Stomach (tissue), 8 donors: ENCODE measurements at regions not wholly inside any gene's neighbourhood (a gene's known extent, or its start where the extent isn't known, plus 50 kb on each side); places are given as distances from the start of the nearest gene placed in this dataset.

ENCODE experiments used
- DNase-seq, 2 donors: peaks; one replicate each; pipeline versions ENCODE4 v3.0.0 to v3.0.0-alpha.2; 2013 to 2019
- H3K27ac ChIP-seq, 5 donors: fragments of 200-600 bp in 4 of 5; sonication (generic) in 4 of 5; one replicate each; pipeline ENCODE4 v1.5.1; 2013 to 2019; ENCODE audit warnings: mild to moderate bottlenecking in 1 of 5, moderate library complexity in 1 of 5
- H3K27me3 ChIP-seq, 3 donors: fragments of 200-600 bp; sonication (generic); one replicate each; pipeline ENCODE4 v1.5.1; 2017 to 2019; ENCODE audit warnings: mixed run types in 1 of 3
- H3K36me3 ChIP-seq, 4 donors: fragments of 200-600 bp; sonication (generic); 1 replicate in 3 of 4; 2 replicates in 1 of 4; pipeline ENCODE4 v1.5.1; 2016 to 2019
- H3K4me1 ChIP-seq, 4 donors: fragments of 200-600 bp; sonication (generic); one replicate each; pipeline ENCODE4 v1.5.1; 2016 to 2019
- H3K4me3 ChIP-seq, 4 donors: fragments of 200-600 bp; sonication (generic) in 3 of 4; one replicate each; pipeline ENCODE4 v1.5.1; 2016 to 2019; ENCODE audit warnings: mild to moderate bottlenecking in 1 of 4
- H3K9me3 ChIP-seq, 4 donors: fragments of 200-600 bp; sonication (generic); one replicate each; pipeline ENCODE4 v1.5.1; 2016 to 2019
- EP300 ChIP-seq: sonication (generic); formaldehyde crosslinking; IDR thresholded peaks from one replicate; pipeline ENCODE4 v1.6.1; 2017; ENCODE audit warnings: antibody characterized with exemption
- POLR2A ChIP-seq, 4 donors: fragments of 450-650 bp; IDR thresholded peaks; one replicate each; pipeline ENCODE4 v1.6.1; 2016; ENCODE audit warnings: antibody characterized with exemption in 4 of 4, control low read depth in 2 of 4, mild to moderate bottlenecking in 1 of 4, moderate library complexity in 1 of 4
- POLR2AphosphoS5 ChIP-seq, 3 donors: sonication (generic); formaldehyde crosslinking; IDR thresholded peaks; one replicate each; pipeline ENCODE4 v1.6.1; 2016; ENCODE audit warnings: antibody characterized with exemption in 3 of 3
- WGBS, 5 donors: extraction: QIAGEN DNeasy Blood & Tissue Kit in 3 of 5; methylation state at CpG; one replicate each; pipeline versions ENCODE4 v1.1.5 to v1.1.7; 2013 to 2018; 5-methylcytosine and 5-hydroxymethylcytosine counted together
- intact Hi-C: fragments of 100-400 bp; cut with DNase I; formaldehyde crosslinking; loops from one replicate; pipeline ENCODE4 v1.15.1; 2023; ENCODE audit warnings: low total_unique reads
- TF ChIP-seq, protein P1 (sequence below), 7 experiments: fragments of 450-650 bp in 4 of 7; fragments of 200-600 bp in 3 of 7; sonication (generic) in 3 of 7; IDR thresholded peaks; one replicate each; pipeline ENCODE4 v1.5.1; 2016 to 2019; ENCODE audit warnings: antibody characterized with exemption in 7 of 7, control low read depth in 2 of 7, mild to moderate bottlenecking in 1 of 7
- donor health status: healthy with polysubstance abuse.
- donor health status: Bipolar disorder and iron deficiency.
- donor health status: healthy.

DNA sequence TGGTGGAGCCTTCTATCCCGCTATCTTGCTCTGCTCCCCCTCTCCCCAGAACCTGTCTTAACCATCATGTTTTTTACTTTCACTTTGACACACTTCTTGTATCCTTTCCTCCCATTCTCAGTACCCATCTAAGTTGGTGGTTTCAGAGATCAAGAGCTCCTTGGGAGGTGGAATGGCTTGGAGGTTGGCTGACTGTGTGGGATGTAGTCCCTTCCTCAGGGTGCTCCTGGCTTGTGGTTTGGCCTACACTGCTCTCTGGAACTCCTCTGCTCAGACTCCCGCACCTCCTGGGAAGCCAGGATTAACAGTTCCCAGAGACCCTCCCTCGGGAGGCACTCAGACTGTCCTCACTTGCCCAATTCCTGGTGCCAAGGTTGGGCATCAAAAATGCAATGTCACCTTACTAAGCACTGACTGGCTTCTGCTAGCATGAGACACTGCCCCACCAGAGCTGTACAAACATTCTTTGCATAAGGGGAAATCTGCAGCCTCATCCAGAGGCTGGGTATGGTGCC lies 93.1 kb upstream of the NAMPT start:
- WGBS, 5 donors: 77 to 92% (median 86%) methylated on average over 3 of the region's 3 CpGs
- H3K4me1 ChIP-seq: peaks cover 0 to 6% (median 0%) of the 10 kb centered on the region in 4 donors
- no peaks in the 10 kb centered on the region for H3K36me3 ChIP-seq
- no peak for DNase-seq
- no peaks in the 10 kb centered on the region for H3K9me3 ChIP-seq
- TF ChIP-seq POLR2A (IDR thresholded peaks at IDR 0.05): no peak
- TF ChIP-seq, protein P1, sequence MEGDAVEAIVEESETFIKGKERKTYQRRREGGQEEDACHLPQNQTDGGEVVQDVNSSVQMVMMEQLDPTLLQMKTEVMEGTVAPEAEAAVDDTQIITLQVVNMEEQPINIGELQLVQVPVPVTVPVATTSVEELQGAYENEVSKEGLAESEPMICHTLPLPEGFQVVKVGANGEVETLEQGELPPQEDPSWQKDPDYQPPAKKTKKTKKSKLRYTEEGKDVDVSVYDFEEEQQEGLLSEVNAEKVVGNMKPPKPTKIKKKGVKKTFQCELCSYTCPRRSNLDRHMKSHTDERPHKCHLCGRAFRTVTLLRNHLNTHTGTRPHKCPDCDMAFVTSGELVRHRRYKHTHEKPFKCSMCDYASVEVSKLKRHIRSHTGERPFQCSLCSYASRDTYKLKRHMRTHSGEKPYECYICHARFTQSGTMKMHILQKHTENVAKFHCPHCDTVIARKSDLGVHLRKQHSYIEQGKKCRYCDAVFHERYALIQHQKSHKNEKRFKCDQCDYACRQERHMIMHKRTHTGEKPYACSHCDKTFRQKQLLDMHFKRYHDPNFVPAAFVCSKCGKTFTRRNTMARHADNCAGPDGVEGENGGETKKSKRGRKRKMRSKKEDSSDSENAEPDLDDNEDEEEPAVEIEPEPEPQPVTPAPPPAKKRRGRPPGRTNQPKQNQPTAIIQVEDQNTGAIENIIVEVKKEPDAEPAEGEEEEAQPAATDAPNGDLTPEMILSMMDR (IDR thresholded peaks at IDR 0.05): no peak
- TF ChIP-seq POLR2AphosphoS5 (IDR thresholded peaks at IDR 0.05): no peak
- no peak for TF ChIP-seq EP300
- no peaks in the 10 kb centered on the region for H3K27me3 ChIP-seq
- no peak overlapping the region for H3K4me3 ChIP-seq
- intact Hi-C loops: no loop called here
- H3K27ac ChIP-seq: no peak overlapping the region

DNA sequence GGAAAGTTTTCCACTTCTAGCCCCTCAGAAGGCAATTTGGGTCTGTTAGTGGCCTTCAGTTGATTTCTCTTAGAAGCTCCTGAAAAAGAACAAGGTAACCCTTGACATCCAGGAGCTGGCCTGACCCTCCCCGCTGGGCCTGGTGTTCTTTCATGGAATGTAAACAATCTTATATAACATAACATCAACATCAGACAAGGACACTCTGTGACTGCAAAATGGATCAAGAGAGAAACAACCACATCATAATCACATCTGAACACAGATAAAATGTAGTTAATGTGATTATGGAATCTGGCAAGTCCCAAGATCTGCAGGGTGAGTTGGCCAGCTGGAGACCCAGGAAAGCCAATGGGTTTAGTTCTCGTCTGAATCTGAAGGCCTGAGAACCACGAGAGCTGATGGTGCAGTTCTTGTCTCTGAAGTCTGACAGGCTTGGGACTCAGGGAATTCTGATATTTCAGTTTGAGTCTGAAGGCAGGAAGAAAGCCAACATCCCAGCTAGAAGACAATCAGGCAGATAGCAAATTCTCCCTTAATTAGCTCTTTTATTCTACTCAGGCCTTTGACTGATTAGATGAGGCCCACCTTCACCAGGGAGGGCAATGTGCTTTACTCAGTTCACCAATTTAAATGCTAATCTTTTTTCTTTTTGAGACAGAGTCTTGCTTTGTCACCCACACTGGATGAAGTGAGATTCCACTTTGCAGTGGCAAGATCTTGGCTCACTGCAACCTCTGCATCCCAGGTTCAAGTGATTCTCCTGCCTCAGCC lies 91.4 kb upstream of the NAMPT start:
- no peak for DNase-seq
- intact Hi-C loops: no loop called here
- Histone ChIP-seq H3K9me3 (no peaks in the 10 kb centered on the region), H3K27ac (no peak overlapping the region), H3K4me1 (peaks cover 0 to 6% (median 0%) of the 10 kb centered on the region in 4 donors), H3K27me3 (no peaks in the 10 kb centered on the region), H3K36me3 (no peaks in the 10 kb centered on the region), H3K4me3 (no peak overlapping the region)
- 45 to 81% (median 64%) methylated on average over 3 of the region's 3 CpGs for WGBS, 5 donors
- TF ChIP-seq EP300 (no peak), POLR2A (IDR thresholded peaks at IDR 0.05) (no peak), POLR2AphosphoS5 (IDR thresholded peaks at IDR 0.05) (no peak)
- TF ChIP-seq, protein P1 (IDR thresholded peaks at IDR 0.05): no peak

DNA sequence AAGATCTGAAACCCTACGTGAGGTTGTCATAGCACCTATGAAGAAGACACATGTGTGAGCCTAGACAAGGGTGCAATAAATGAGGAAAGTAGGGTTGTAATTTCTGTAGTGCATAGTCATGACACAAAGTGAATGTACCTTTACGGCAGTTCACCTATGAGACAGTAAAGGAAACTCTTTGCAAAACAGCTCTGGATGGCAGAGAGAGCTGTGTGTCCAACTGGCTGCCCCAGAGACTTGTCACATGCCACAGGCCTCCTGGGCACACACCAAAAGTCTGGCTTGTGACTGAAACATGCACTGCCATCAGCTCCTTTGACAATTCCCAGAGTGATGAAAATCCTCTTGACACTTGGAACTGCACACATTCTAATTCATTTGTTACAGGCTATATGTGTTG lies 90.7 kb upstream of the NAMPT start:
- Histone ChIP-seq H3K27me3 (no peaks in the 10 kb centered on the region), H3K9me3 (no peaks in the 10 kb centered on the region), H3K36me3 (no peaks in the 10 kb centered on the region), H3K4me1 (peaks cover 0 to 6% (median 0%) of the 10 kb centered on the region in 4 donors), H3K27ac (no peak overlapping the region), H3K4me3 (no peak overlapping the region)
- DNase-seq: no peak
- no peak for TF ChIP-seq POLR2AphosphoS5 (IDR thresholded peaks at IDR 0.05)
- WGBS, 5 donors: 93 to 98% (median 94%) methylated on average over 2 of the region's 2 CpGs
- intact Hi-C loops: no loop called here

DNA sequence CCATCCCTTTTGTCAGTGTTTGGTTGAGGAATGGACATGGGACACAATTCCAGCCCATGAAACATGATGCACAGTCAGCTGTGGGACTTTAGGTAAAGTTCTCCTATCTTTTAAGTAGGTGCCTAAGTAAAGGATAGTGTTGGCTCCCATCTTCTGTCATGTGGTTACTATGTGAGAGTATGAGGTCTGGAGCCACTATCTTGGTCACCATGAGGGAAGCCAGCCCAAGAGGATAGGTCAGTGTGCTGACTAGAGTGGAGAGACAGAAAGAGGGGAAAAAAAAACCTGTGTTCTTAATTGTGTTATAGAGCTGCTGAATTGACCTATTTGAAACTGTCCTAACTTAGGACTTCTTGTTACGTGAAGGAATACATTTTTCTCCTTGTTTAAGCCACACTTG lies 89.7 kb upstream of the NAMPT start:
- WGBS, 5 donors: 93 to 100% (median 94%) methylated on average over 1 of the region's 1 CpG
- TF ChIP-seq, protein P1 (IDR thresholded peaks at IDR 0.05): no peak
- no peak for TF ChIP-seq POLR2A (IDR thresholded peaks at IDR 0.05)
- TF ChIP-seq POLR2AphosphoS5 (IDR thresholded peaks at IDR 0.05): no peak
- no peak for TF ChIP-seq EP300
- no peaks in the 10 kb centered on the region for H3K9me3 ChIP-seq
- H3K4me1 ChIP-seq: peaks cover 0 to 6% (median 0%) of the 10 kb centered on the region in 4 donors
- no peak for DNase-seq
- intact Hi-C loops: no loop called here
- H3K36me3 ChIP-seq: no peaks in the 10 kb centered on the region
- H3K4me3 ChIP-seq: no peak overlapping the region
- H3K27me3 ChIP-seq: no peaks in the 10 kb centered on the region
- H3K27ac ChIP-seq: no peak overlapping the region
